GM19463 (cell line): ENCODE measurements at regions not wholly inside any gene's neighbourhood (a gene's known extent, or its start where the extent isn't known, plus 50 kb on each side); places are given as distances from the start of the nearest gene placed in this dataset.
"Not testable (repeated sequence)": the region's sequence is repeated elsewhere in the genome, so short reads cannot be mapped to it uniquely, and the experiment has no call there.

Experiments used
- ATAC-seq: cut with Tn5 transposase; IDR thresholded peaks from one replicate; pipeline ENCODE4 v1.9.1; 2021; ENCODE audit warnings: mild to moderate bottlenecking, moderate library complexity; ENCODE audit not compliant: unreplicated experiment

DNA sequence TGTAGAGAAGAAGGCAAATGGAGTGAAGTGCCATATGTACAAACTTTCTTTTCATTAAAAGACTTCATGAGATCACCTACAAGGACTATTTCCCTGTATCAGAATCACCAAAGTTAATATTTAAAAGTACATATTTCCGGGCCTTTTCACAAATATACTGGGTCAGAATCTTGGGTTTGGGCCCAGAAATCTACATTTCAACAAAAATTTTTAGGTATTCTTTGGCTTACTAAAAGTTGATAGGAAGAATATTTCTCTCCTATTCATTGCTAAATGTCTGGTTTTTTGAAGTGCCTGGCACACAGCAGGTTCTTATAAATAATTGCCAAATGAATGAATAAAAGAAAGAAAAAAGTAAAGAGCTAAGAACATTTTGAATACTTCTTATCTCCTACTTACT is 843.8 kb upstream of the ACVR2A start:
- ATAC-seq, result no peak

DNA sequence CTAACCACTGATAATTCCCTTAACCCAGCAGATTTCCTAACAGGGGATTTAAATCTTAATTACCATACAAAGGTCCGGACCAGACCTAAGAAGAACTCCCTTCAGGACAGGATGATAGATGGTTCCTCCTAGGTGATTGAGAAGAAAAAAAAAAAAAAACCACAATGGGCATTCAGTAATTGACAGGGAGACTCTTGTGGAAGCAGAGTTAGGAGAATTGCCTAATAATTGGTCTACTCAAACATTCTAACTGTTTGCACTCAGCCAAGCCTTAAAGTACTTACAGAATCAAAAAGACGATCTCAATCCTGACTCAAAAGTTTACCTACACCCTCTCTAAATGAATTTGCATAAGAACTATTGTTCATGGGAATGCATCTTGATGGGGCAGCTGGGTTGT is 844.7 kb upstream of the ACVR2A start:
- ATAC-seq, result not testable (repeated sequence)

DNA sequence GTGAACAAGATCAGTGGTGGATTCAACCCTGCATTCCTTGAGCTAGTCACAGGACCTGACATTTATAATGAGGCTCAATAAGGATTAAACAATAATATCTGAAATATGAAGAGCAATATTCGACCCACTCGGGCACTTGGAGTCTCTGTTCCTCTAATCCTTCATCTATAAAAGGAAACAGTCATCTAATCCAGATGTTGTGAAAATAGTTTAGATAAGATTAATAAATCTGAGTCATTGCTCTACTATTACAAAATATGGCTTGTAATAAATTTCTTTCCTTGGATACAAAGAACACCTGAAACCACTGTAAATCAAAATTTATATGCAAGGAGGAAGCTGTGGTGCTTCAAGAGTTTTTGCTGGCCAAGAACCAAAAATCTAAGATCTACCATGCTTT is 846.9 kb upstream of the ACVR2A start:
- ATAC-seq, result no peak

DNA sequence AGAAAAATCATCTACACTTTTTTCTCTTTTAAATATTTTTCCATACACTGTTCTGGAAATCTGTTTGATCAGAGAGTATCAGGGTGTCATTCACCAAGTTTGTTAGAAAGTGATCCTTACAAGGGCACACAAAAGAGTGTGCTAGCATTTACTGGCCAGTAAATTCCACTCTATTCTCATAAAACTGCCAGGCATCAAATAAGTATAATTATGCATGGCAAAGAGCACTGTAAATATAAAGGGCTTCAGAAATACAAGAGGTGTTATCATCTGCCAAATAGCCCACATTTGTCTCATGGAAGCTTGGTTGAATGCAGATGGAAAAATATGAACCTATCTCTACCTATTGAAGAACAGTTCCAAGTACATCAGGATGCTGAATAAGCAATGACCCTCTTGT is 847.3 kb upstream of the ACVR2A start:
- ATAC-seq, result no peak

DNA sequence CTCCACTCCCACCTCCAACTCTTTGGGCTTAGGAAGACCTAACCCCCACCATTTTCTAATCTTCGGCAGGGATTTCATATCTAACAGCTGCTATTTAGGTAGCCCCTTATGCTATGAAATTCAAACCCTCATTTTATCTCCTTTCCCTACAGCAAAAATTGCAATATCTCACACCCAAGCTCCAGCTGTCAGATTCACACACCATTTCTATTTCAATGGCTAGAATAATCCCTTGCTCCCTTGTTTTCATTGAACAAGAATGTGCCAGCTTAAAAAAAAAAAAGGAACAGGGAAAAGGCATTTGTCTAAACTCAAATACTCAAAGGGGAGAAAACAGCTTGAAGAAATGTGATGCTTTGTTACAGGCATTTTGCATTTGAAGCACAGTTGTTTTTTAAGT is 850.6 kb upstream of the ACVR2A start:
- ATAC-seq, result no peak

DNA sequence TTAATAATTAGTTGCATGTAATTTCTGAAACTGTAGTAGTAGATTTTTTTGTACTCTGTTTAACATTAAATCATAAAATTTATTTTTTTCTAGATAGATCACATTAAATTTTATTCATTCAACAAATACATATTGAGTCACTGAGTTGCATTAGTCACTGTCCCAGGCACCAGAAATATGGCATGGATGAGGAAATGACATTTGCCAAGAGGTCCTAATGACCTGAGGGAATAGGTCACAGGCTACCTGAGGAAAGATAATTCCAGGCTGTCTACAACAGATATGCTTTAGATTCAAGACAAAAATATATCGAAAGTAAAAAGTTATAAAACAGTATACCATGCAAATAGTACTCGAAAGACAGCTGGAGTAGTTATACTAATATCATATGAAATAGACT is 852.4 kb upstream of the ACVR2A start:
- ATAC-seq, result no peak

DNA sequence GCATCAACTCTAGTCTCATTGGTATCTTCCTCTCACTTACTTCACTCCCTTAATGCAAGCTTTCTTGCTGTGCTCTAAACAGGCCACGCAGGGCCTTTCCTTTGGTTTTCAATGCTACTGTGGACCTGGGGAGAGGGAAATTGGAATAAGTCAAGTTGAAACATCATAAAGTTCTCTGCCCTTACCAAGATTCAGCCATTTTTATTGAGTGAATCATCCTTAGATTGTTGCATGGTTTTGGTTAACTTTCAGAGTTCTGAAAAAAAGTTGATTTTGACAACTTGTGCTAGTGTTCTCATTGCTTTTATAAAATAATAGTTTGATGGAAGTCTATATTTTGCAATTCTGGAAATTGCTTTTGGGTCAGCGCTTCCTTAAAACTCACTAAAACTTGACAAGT is 852.8 kb upstream of the ACVR2A start:
- no peak for ATAC-seq

DNA sequence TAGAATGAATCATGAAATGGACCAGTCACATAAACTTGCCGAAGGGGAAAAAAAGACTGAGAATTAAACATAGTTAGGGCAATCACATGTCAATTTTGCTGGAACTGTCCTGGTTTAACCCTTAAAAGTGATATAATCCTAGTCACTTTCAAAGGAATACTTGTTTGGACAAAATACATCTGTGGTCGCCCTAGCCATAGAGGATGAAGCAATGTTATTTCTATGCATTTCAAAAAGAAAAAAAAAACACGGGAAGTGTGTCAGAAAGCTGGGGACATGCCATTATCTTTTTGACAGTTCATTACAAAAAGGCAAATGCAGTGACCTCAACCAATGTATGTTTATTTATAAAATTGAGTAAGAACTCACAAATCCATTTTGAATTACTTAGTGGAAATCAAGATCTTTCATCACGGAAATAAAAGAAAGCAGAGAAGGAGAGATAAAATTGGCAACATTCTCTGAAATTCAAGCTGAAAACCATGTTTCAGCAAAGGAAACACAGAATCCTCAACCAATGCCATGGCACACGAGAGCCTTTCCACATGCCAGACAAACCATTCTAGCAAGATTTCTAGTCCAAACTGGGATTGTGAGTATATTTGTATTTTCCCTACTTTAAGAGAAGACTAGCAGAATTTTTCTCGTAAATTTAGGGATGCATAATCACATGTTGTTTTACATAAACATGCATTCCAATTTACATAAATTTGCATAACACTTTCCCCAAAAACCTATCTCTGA is 854.3 kb upstream of the ACVR2A start:
- ATAC-seq, result no peak

DNA sequence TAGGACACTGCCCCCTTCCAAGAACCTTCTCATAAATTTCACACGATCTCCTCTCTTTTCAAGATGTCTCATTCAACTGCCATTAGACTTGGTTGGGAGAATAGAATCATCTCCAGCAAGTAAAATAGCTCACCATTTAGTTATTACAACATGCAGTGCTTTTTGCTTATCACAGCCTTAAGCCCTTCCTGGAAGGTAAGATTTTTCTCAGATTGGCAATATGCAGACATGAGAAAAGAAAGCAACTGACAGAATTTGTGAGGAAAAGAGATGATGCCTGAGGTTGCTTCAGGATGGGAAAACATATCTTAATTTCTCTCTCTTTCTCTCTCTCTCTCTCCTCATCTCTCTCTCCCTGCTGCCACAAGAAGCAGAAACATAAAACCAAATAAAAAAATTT is 855.1 kb upstream of the ACVR2A start:
- ATAC-seq, result no peak

DNA sequence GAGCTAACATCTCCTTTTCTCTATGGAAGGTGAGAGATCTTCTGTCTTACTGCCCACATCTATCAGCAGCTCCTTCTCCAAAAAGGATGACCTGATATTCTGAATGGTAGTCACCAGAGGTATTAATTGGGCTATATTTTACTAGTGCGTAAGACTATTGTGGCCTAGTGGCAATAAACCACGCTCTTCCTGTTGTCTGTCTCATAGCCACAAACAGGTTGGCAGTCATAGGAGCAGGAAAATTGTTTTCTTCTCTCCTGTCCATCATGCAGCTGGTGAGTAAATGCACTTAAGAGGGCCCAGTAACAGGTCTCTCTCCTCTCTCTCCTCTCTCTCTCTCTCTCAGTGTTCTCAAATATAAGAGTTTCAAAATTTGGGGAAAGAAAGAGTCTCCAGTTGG is 856.8 kb upstream of the ACVR2A start:
- ATAC-seq, result no peak

DNA sequence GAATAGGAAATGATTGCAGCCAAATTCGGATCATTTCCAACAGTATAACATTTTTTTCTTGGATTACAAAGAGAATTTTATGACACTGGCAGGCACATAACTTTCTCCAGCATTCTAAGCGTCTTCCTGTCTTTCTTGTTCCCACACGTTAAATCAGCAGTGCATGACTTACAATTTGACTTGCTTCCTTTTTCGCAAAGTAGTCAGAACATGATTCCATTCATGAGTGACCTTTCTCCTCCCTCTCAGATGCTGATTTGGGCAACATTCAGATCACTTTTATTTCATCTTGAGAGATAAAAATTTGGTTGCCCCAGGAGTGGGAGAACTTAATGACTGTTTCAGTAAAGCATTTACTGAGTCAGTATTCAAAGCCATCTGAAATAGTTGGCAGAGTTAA is 858.7 kb upstream of the ACVR2A start:
- ATAC-seq, result no peak

DNA sequence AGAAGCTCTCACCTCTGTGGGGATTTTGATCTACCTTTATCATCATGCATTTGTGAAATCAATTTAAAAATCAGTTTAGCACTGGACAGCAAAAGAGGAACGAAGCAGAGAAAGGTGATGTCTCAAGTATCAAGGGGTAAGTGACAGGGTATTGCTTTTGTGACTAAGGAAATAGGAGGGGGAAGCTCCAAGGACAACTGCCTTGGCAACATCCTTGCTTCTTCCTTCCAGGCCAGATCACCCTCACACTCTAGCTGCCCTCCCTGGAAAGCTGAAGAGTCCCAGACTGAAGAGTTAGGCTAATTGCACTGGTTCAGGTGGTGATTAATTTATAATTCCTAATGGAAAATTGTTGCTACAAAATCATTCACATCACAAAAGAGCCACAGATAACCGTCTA is 859.1 kb upstream of the ACVR2A start:
- ATAC-seq, result no peak

DNA sequence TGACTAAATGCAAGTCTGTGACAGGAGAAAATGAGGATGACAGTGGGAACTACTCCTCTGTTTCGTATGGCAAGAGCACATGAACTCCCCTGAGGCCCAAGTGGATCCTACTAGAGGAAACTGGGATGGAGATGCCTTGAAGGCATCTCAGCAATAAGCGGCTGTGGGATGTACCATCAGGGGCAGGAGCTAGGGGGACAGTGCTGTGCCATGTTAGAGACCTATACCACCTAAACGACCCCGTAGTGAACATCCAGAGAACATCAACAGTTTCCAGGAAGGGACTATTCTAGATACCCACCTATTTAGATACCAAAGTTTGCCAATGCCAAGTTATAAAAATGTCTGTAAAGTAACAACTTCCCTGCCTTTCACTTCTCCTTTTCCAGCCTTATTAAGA is 860.8 kb upstream of the ACVR2A start:
- no peak for ATAC-seq

DNA sequence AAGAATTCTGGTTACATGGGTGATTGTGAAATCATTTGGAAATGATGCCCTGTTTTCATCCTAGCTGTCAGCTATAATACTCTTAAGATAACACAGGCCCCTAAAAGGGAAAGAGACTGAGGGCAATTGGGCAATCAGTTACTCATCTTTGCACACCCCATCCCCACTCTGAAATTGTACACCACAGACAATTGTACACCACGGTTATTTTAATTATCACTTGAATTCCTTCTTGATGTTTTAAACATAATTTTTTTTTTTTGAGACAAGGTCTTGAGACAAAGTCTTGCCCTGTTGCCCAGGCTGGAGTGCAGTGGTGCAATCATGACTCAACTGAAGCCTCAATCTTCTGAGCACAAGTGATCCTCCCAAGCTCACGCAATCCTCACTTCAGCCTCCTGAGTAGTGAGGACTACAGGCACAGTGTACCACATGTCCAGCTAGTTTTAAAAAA is 862.4 kb upstream of the ACVR2A start:
- no peak for ATAC-seq

DNA sequence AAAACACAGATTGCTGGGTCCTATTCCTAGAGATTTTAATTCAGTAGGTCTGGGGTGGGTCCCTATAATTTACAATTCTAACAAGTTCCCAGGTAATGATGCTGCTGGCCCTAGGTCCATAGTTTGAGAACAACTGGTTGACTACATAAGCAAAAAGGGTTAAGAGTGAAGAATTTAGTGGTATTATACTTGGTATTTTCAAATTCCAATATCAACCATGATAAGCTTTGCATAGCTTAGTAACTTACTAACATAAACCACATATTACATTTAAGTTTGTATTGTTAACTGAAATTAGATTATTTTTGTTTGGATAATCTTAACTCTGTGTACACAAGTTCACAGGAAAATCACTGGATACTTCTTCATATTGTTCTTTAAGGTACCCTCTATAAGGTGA is 862.9 kb upstream of the ACVR2A start:
- no peak for ATAC-seq

DNA sequence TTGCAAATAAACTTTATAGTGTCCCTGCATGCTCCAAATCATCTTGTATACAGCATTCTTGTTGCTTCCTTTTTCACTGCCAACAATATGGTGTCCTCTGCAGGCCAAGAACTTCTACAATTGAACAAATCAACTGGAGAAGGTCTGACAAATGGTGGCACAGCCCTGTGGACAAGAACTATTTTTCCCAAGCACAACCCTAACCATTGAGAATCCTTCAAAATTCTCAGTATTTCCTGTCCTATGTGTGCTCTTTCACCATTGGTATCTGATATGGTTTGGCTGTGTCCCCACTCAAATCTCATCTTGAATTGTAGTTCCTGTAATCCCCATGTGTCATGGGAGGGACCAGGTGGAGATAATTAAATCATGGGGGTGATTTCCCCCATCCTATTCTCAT is 865.1 kb upstream of the ACVR2A start:
- ATAC-seq, result no peak

DNA sequence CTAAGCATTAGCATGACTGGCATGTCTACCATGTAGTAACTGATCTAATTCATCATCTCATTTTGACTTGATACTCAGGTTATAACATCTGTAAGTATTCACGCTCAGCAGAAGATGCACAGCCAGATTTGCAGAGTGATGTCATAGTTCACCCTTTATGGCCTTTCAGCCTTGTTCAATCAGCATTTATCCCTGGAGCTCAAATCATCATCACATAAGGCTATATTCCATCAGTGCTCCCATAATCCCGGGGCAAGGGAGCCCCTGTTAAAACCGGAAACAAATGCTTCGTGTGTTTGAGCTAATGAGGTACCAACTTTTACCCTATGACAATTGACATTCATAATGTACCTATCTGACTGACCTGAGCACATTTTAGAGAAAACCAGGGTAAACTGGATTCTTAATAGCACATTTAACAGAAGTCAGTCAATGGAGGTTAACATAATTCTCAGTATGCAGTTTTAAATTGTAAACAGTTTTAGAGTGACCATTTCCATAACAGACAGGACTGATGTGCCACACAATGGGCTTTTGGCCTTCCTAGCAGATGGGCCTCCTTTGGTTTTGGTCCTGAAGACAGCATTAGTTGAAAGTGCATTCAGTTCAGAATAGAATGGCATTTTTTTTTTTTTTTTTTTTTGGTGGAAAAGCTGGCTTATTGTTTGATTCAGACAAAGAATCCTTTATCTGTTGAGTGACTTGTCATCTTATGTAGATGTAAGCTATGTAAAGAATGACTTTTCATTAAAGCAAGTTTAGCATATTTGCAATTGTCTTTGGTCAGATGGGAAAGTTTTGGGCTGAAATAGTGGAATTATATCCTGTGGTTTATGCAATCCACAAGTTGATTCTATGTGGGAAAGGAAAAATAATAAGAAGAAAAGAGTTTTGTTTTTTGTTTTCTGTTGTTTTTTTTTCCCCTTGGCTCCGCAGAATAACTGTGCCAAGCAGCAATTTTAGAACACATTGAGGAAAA is 866.0 kb upstream of the ACVR2A start:
- no peak for ATAC-seq

DNA sequence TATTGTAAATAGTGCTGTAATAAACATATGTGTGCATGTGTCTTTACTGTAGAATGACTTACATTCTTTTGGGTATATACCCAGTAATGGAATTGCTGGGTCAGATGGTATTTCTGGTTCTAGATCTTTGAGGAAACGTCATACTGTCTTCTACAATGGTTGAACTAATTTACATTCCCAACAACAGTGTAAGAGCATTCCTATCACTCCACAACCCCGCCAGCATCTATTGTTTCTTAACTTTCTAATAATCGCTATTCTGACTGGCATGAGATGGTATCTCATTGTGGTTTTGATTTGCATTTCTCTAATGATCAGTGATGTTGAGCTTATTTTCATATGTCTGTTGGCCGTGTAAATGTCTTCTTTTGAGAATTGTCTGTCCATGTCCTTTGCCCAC is 873.8 kb upstream of the ACVR2A start:
- not testable (repeated sequence) for ATAC-seq

DNA sequence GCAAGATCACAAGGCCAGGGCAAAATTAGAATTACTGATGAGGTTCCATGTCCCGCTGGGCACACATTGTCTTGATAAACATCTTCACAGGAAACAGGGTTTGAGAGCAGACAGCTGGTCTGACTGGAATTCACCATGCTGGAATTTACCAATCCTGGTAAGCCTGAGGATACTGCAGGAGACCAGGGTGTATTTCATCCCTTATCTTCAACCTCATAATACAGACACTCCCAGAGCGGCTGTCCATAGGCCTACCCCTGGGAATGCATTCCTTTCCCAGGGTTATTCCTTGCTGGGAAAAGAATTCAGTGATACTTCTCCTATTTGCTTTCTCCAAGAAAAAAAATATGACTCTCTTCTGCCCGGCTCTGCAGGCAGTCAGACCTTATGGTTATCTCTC is 875.1 kb upstream of the ACVR2A start:
- ATAC-seq, result not testable (repeated sequence)

DNA sequence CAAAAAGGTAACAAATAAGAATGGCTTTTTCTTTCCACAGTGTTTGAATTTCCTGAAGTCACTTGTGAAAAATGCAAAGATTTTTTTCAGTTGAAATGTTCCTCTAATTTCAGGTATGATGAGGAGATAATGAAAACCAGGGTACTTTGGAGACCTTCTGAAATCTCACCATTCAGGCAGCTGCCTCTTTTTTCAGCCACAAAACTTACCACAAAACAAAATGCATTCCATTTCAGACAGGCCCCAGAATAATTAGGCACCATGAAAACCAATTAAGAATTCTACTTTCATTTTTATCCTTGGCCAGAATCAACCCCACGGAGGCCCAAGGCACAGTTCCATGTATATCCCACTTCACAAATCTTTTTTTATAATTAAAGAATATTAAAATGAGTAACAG is 880.3 kb upstream of the ACVR2A start:
- no peak for ATAC-seq

DNA sequence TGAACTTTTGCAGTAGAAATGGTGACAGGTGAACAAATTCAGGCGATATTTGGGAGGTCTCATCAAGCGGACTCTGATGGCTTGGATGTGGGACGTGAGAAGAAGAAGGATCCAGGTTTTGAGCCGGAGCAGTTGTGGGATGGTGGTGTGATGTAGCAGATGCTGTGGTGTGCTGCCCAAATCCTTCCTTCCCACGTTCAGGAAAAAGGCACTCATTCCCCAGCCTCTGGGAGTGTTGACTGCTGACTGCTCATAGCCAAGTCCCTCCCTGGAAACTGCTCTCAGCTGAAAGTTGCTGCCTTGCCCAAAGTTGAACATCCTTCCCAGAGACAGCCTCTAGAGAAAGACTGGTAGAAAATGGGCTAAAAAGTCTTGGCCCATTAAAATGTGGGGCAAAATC is 890.3 kb upstream of the ACVR2A start:
- no peak for ATAC-seq

DNA sequence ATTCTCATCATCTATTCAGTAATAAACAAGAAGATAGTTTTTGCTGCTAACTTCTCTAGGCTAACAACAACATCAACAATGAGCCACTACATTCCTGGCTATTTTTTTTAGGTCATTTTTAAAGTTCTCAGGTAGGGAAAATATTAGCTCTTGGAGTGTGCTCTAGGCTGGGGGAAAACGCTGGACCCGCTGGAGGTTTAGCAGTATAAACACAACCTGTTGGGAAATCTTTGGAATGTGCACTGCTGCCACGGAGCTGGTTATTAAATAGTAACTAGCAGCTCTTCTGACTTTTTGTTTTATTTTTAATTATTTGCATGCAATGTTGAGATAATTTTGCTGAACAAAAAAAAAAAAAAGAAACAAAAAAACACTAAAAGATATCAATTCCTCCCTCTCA is 892.1 kb upstream of the ACVR2A start:
- no peak for ATAC-seq
